PC-9 (cell line): ENCODE measurements at regions not wholly inside any gene's neighbourhood (a gene's known extent, or its start where the extent isn't known, plus 50 kb on each side); places are given as distances from the start of the nearest gene placed in this dataset.

Experiments
- BruUV-seq: library from RNA; stranded (reverse); fragments of 400-500 nt; replicated peaks from 2 replicates; lab custom pipeline; 2021; lab: Mats Ljungman, UMichigan
- CTCF ChIA-PET: fragments of 300-600 bp; sonication (Branson Sonifier 250); formaldehyde crosslinking; loops from one replicate; lab custom pipeline; 2022; ENCODE audit warnings: antibody characterized with exemption; lab: Charles Lee
- POLR2A ChIA-PET: fragments of 300-600 bp; sonication (Branson Sonifier 250); formaldehyde crosslinking; loops from one replicate; lab custom pipeline; 2022; ENCODE audit warnings: antibody characterized with exemption; ENCODE audit not compliant: unreplicated experiment; lab: Charles Lee
- DNase-seq, 2 experiments: peaks; one replicate each; pipeline versions ENCODE4 v3.0.0 to v3.0.0-alpha.2; 2015 to 2022; ENCODE audit warnings: mixed read lengths in 1 of 2
- H2AFZ ChIP-seq: fragments of 200-600 bp; sonication (generic); 2 replicates; pipeline ENCODE4 v1.8.1; 2017; ENCODE audit warnings: antibody characterized with exemption
- H3F3A ChIP-seq: fragments of 200-600 bp; sonication (generic); 2 replicates; pipeline ENCODE4 v1.8.1; 2017; ENCODE audit warnings: antibody characterized with exemption, mild to moderate bottlenecking, low read depth; ENCODE audit not compliant: insufficient read depth
- H3K27ac ChIP-seq: fragments of 200-600 bp; sonication (generic); 2 replicates; pipeline ENCODE4 v1.6.1; 2016; ENCODE audit warnings: mixed run types
- H3K27me3 ChIP-seq: fragments of 200-600 bp; sonication (generic); 2 replicates; pipeline ENCODE4 v1.6.1; 2016; ENCODE audit warnings: low read depth, mixed run types; ENCODE audit not compliant: insufficient read depth
- H3K36me3 ChIP-seq: fragments of 200-600 bp; sonication (generic); 2 replicates; pipeline ENCODE4 v1.6.1; 2016; ENCODE audit warnings: low read depth, mixed run types
- H3K4me1 ChIP-seq: fragments of 200-600 bp; sonication (generic); replicated peaks from 2 replicates; pipeline ENCODE4 v1.6.1; 2016; ENCODE audit warnings: mixed run types; ENCODE audit not compliant: insufficient read depth
- H3K4me2 ChIP-seq: fragments of 200-600 bp; sonication (generic); 2 replicates; pipeline ENCODE4 v1.6.1; 2017; ENCODE audit warnings: mixed run types
- H3K4me3 ChIP-seq: fragments of 200-600 bp; sonication (generic); 2 replicates; pipeline ENCODE4 v1.6.1; 2016; ENCODE audit warnings: mixed run types
- H3K79me2 ChIP-seq: fragments of 200-600 bp; sonication (generic); 2 replicates; pipeline ENCODE4 v1.6.1; 2017; ENCODE audit warnings: low read depth, mixed run types
- H3K9me2 ChIP-seq: fragments of 200-600 bp; sonication (generic); 2 replicates; pipeline ENCODE4 v1.8.1; 2017; ENCODE audit warnings: mild to moderate bottlenecking; ENCODE audit not compliant: insufficient read depth
- H3K9me3 ChIP-seq: fragments of 200-600 bp; sonication (generic); 2 replicates; pipeline ENCODE4 v1.8.1; 2016; ENCODE audit warnings: low read depth; ENCODE audit not compliant: insufficient read depth
- H4K20me1 ChIP-seq: fragments of 200-600 bp; sonication (generic); 2 replicates; pipeline ENCODE4 v1.8.1; 2017; ENCODE audit not compliant: insufficient read depth
- CTCF ChIP-seq: fragments of 200-600 bp; sonication (generic); conservative IDR thresholded peaks from 2 replicates; pipeline ENCODE4 v1.6.1; 2017; ENCODE audit warnings: mixed run types, antibody characterized with exemption, mild to moderate bottlenecking, moderate library complexity
- EZH2 ChIP-seq: fragments of 200-600 bp; sonication (generic); IDR thresholded peaks from 2 replicates; pipeline ENCODE4 v1.8.0; 2017; ENCODE audit warnings: antibody characterized with exemption, low read depth
- intact Hi-C: fragments of 100-400 bp; cut with micrococcal nuclease; formaldehyde crosslinking; loops from one replicate; pipeline ENCODE4 v1.10.0; 2022; ENCODE audit not compliant: unreplicated experiment

DNA sequence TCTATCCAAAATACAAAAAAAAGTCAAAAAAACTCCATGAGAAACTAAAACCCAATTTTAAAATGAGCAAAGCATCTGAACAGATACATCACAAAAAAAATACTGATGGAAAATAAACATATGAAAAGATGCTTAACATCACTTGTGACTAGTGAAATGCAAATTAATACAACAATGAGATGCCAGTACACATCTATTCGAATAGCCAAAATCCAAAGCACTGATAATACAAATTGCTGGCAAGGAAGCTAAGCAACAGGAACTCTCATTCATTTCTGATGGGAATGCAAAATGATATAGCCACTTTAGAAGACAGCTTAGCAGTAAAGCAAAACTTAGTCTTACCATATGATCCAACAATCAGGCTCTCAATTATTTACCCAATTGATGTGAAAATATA is 190.2 kb upstream of the FN1 start:
- H3K4me2 ChIP-seq = no peak overlapping the region
- peaks cover 10% of the 10 kb centered on the region for H3K4me1 ChIP-seq
- H3K27me3 ChIP-seq = no peaks in the 10 kb centered on the region
- no peaks in the 10 kb centered on the region for H3K36me3 ChIP-seq
- H3K9me3 ChIP-seq = 0 out of 2 replicates have a peak, but pooled peaks cover 7% of the 10 kb centered on the region
- BruUV-seq = no TSS peak
- ChIA-PET CTCF (no interaction called here), POLR2A (no interaction called here)
- no peak for DNase-seq
- no peak overlapping the region for H3K4me3 ChIP-seq
- H4K20me1 ChIP-seq = no peaks in the 10 kb centered on the region
- H3K9me2 ChIP-seq = no peaks in the 10 kb centered on the region
- intact Hi-C loops = no loop called here
- H3F3A ChIP-seq = no peaks in the 10 kb centered on the region
- H2AFZ ChIP-seq = no peak overlapping the region
- no peaks in the 10 kb centered on the region for H3K79me2 ChIP-seq
- TF ChIP-seq CTCF (no peak), EZH2 (no peak)
- H3K27ac ChIP-seq = no peak overlapping the region

DNA sequence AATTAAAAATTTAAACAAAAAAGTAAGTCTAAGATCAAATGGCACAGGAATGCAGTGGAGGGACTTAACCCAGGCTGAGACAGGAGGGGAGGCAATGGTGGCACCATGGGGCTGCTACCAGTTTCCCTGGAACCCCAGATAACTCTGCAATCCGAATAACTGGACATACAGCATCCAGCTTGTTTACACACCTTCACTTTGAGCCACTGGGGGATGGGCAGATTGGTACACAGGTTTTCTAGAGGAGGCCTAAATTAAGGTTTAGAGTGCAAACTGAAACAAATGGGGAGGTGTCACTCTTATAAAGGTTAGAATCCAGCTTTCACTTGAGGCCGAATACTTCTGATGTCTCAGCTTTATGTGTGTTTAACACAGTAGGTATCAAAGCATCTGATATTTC is 189.3 kb upstream of the FN1 start:
- DNase-seq = peak in 1 of 2 experiments; percentile 23
- no peaks in the 10 kb centered on the region for H3K79me2 ChIP-seq
- intact Hi-C loops = no loop called here
- BruUV-seq = no TSS peak
- CTCF ChIA-PET = interaction anchor here (0.8 kb wide), 1 partner anchor 10 kb away, joined by 4 read pairs; no protein-coding TSS in a partner anchor
- POLR2A ChIA-PET = no interaction called here
- H2AFZ ChIP-seq = no peak overlapping the region
- no peaks in the 10 kb centered on the region for H3K27me3 ChIP-seq
- H3K36me3 ChIP-seq = no peaks in the 10 kb centered on the region
- no peaks in the 10 kb centered on the region for H4K20me1 ChIP-seq
- H3K9me3 ChIP-seq = no peaks in the 10 kb centered on the region
- H3K4me2 ChIP-seq = no peak overlapping the region
- peaks cover 15% of the 10 kb centered on the region for H3K4me1 ChIP-seq
- H3K27ac ChIP-seq = no peak overlapping the region
- peaks cover 2% of the 10 kb centered on the region; the same call in 1 of the 2 replicates for H3F3A ChIP-seq
- H3K4me3 ChIP-seq = no peak overlapping the region
- no peaks in the 10 kb centered on the region for H3K9me2 ChIP-seq
- no peak for TF ChIP-seq EZH2
- no peak for TF ChIP-seq CTCF

GRCh38 chr2:215624423-215624829 is 188.6 kb upstream of the FN1 start:
- Histone ChIP-seq H4K20me1 (no peaks in the 10 kb centered on the region), H3K79me2 (no peaks in the 10 kb centered on the region), H3K4me3 (no peak overlapping the region), H3K9me3 (no peaks in the 10 kb centered on the region), H2AFZ (peak overlapping the region; percentile 36; the same call in 1 of the 2 replicates), H3K36me3 (no peaks in the 10 kb centered on the region), H3K27me3 (no peaks in the 10 kb centered on the region), H3K4me2 (peak overlapping the region; percentile 43; the same call in 1 of the 2 replicates), H3K4me1 (peaks cover 23% of the 10 kb centered on the region), H3K9me2 (no peaks in the 10 kb centered on the region), H3K27ac (no peak overlapping the region), H3F3A (peaks cover 9% of the 10 kb centered on the region; the same call in 1 of the 2 replicates)
- ChIA-PET CTCF (interaction anchor here (0.8 kb wide), 1 partner anchor 11 kb away, joined by 4 read pairs; no protein-coding TSS in a partner anchor), POLR2A (no interaction called here)
- no TSS peak for BruUV-seq
- peak in 1 of 2 experiments; percentile 71 for DNase-seq
- intact Hi-C loops = no loop called here
- TF ChIP-seq CTCF = no peak
